ENCODE measurements at regions not wholly inside any gene's neighbourhood (a gene's known extent, or its start where the extent isn't known, plus 50 kb on each side); places are given as distances from the start of the nearest gene placed in this dataset.

- TF ChIP-seq POLR2A (IDR thresholded peaks at IDR 0.05; ENCODE audit: borderline replicate concordance, extremely low read depth, insufficient read depth, insufficient read length), result no peak
- TF ChIP-seq CTCF (IDR thresholded peaks at IDR 0.05 in 2 of 3, conservative IDR thresholded peaks at IDR 0.05 in 1 of 3; ENCODE audit: borderline replicate concordance in 1 of 3, insufficient read depth in 1 of 3, low read depth in 2 of 3, low read length in 2 of 3), result no peak
Observed at GRCh38 chr3:165443664-165444063, 247.5 kb upstream of the SLITRK3 start.
